ENCODE measurements at regions not wholly inside any gene's neighbourhood (a gene's known extent, or its start where the extent isn't known, plus 50 kb on each side); places are given as distances from the start of the nearest gene placed in this dataset.

- Histone ChIP-seq H3K4me1 (ENCODE audit: control insufficient read depth in 1 of 2, low read depth in 2 of 2) (no peaks in the 10 kb centered on the region), H3K27me3 (replicated peaks; ENCODE audit: insufficient read depth) (no peaks in the 10 kb centered on the region), H3K9me3 (no peaks in the 10 kb centered on the region), H3K27ac (no peak overlapping the region), H3K36me3 (no peaks in the 10 kb centered on the region), H3K4me3 (no peak overlapping the region)
- TF ChIP-seq CTCF (IDR thresholded peaks at IDR 0.05), result no peak
- DNase-seq (ENCODE audit: low spot score) (no peak), ATAC-seq (ENCODE audit: insufficient number of reproducible peaks, low FRiP score, low read depth) (no peak)
These were observed 78.3 kb upstream of the CRIM1 start for GRCh38 chr2:36277146-36277808.

- Histone ChIP-seq H3K4me1 (ENCODE audit: control insufficient read depth in 1 of 2, low read depth in 2 of 2) (no peaks in the 10 kb centered on the region), H3K4me3 (no peak overlapping the region), H3K9me3 (no peaks in the 10 kb centered on the region), H3K27me3 (replicated peaks; ENCODE audit: insufficient read depth) (no peaks in the 10 kb centered on the region), H3K27ac (no peak overlapping the region), H3K36me3 (no peaks in the 10 kb centered on the region)
- no peak for ATAC-seq (ENCODE audit: insufficient number of reproducible peaks, low FRiP score, low read depth)
- DNase-seq (ENCODE audit: low spot score), result no peak
- TF ChIP-seq CTCF (IDR thresholded peaks at IDR 0.05), result no peak
These were observed 84.3 kb upstream of the CRIM1 start for GRCh38 chr2:36271266-36271665.

GRCh38 chr2:36270758-36271157 is 84.8 kb upstream of the CRIM1 start:
- Histone ChIP-seq H3K4me3 (no peak overlapping the region), H3K9me3 (no peaks in the 10 kb centered on the region), H3K27me3 (replicated peaks; ENCODE audit: insufficient read depth) (no peaks in the 10 kb centered on the region), H3K36me3 (no peaks in the 10 kb centered on the region), H3K4me1 (ENCODE audit: control insufficient read depth in 1 of 2, low read depth in 2 of 2) (no peaks in the 10 kb centered on the region), H3K27ac (no peak overlapping the region)
- TF ChIP-seq CTCF (IDR thresholded peaks at IDR 0.05), result no peak
- DNase-seq (ENCODE audit: low spot score) (no peak), ATAC-seq (ENCODE audit: insufficient number of reproducible peaks, low FRiP score, low read depth) (no peak)

GRCh38 chr2:36267194-36267593 is 88.4 kb upstream of the CRIM1 start:
- H3K4me3 ChIP-seq, result no peak overlapping the region
- ATAC-seq (ENCODE audit: insufficient number of reproducible peaks, low FRiP score, low read depth) (no peak), DNase-seq (ENCODE audit: low spot score) (no peak)
- no peaks in the 10 kb centered on the region for H3K9me3 ChIP-seq
- H3K27me3 ChIP-seq (replicated peaks; ENCODE audit: insufficient read depth), result no peaks in the 10 kb centered on the region
- H3K27ac ChIP-seq, result no peak overlapping the region
- H3K36me3 ChIP-seq, result no peaks in the 10 kb centered on the region
- no peaks in the 10 kb centered on the region for H3K4me1 ChIP-seq (ENCODE audit: control insufficient read depth in 1 of 2, low read depth in 2 of 2)
- no peak for TF ChIP-seq CTCF (IDR thresholded peaks at IDR 0.05)

GRCh38 chr2:36266536-36267121 is 88.9 kb upstream of the CRIM1 start:
- ATAC-seq (ENCODE audit: insufficient number of reproducible peaks, low FRiP score, low read depth) (no peak), DNase-seq (ENCODE audit: low spot score) (no peak)
- H3K27ac ChIP-seq, result no peak overlapping the region
- H3K4me1 ChIP-seq (ENCODE audit: control insufficient read depth in 1 of 2, low read depth in 2 of 2), result no peaks in the 10 kb centered on the region
- no peak for TF ChIP-seq CTCF (IDR thresholded peaks at IDR 0.05)
- no peak overlapping the region for H3K4me3 ChIP-seq
- no peaks in the 10 kb centered on the region for H3K9me3 ChIP-seq
- no peaks in the 10 kb centered on the region for H3K36me3 ChIP-seq
- H3K27me3 ChIP-seq (replicated peaks; ENCODE audit: insufficient read depth), result no peaks in the 10 kb centered on the region
